Heart left ventricle (tissue), 13 donors: ENCODE measurements at regions not wholly inside any gene's neighbourhood (a gene's known extent, or its start where the extent isn't known, plus 50 kb on each side); places are given as distances from the start of the nearest gene placed in this dataset.

Experiments
- CTCF ChIP-seq, 12 donors: fragments of 200-600 bp; sonication (generic) in 4 of 12; IDR thresholded peaks; one replicate each; pipeline versions ENCODE4 v1.5.0 to v1.8.0; 2018 to 2022; ENCODE audit warnings: antibody characterized with exemption in 12 of 12, mild to moderate bottlenecking in 5 of 12
- POLR2A ChIP-seq, 2 donors: fragments of 450-650 bp; IDR thresholded peaks; one replicate each; pipeline ENCODE4 v1.6.1; 2017; ENCODE audit warnings: antibody characterized with exemption in 2 of 2, mild to moderate bottlenecking in 2 of 2, moderate library complexity in 2 of 2
- donor health status: ischemic (EF 13 %, LVEDD 7.1; RV severe dilation, severe dysfunction).
- donor health status: DM: no; HTN: yes; CAD: no.
- donor health status: DM: no; HTN: no; CAD: no.
- donor health status: ischemic (EF 25% LVEDD 6.9; RV normal size, moderate dysfunction).
- donor health status: ischemic (EF 25% LVEDD 5.7; RV mildly dilated, moderate dysfunction).
- donor health status: ischemic (EF 35%, LVEDD 5.7; RV mildly dilated, moderate dysfunction).
- donor health status: nonischemic (EF 11% LVEDD 7.7; RV severe dilation, severe dysfunction).
- donor health status: DM: yes; HTN: yes; CAD: no.
- donor health status: PGD.
- donor health status: ischemic (EF 29% LVEDD 5.4; RV normal size, mild dysfunction).
- donor health status: nonischemic (EF 23%, LVEDD 6.1; RV moderate dilation, normal function).

GRCh38 chr2:3023531-3023930, 354.1 kb downstream of the EIPR1 start:
- TF ChIP-seq POLR2A (IDR thresholded peaks at IDR 0.05) = no peak
- no peak for TF ChIP-seq CTCF (IDR thresholded peaks at IDR 0.05)
